ENCODE measurements at regions not wholly inside any gene's neighbourhood (a gene's known extent, or its start where the extent isn't known, plus 50 kb on each side); places are given as distances from the start of the nearest gene placed in this dataset.

DNA sequence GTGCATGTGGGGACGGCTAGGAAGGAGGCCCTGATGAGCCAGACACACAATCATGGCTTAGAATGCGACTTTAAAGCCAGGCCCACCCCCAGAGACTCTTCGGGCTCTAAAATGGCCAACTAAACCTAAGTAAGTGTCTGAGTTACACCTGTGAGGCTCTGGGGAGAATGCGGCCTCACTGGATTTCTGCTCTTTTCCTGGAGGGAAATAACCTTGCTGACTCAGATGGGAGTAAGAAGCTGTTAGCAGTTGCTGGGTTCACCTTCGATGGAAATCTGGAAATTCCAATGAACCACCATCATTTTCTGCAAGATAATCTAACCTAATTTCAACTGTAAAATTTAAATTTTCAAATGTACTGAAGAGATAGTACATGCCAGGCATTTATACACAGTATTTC is 97.6 kb upstream of the MAML3 start:
- 63% methylated on average over 2 of the region's 5 CpGs for WGBS (ENCODE audit: insufficient coverage, low coverage, low lambda C conversion rate, missing lambda C conversion rate)
- no peaks in the 10 kb centered on the region for H3K9me3 ChIP-seq
- intact Hi-C loops (cut with DNase I) = loop anchor here in 1 of 2 donors (5.0 kb wide), 1 partner anchor 94 kb away; no protein-coding TSS in a partner anchor

DNA sequence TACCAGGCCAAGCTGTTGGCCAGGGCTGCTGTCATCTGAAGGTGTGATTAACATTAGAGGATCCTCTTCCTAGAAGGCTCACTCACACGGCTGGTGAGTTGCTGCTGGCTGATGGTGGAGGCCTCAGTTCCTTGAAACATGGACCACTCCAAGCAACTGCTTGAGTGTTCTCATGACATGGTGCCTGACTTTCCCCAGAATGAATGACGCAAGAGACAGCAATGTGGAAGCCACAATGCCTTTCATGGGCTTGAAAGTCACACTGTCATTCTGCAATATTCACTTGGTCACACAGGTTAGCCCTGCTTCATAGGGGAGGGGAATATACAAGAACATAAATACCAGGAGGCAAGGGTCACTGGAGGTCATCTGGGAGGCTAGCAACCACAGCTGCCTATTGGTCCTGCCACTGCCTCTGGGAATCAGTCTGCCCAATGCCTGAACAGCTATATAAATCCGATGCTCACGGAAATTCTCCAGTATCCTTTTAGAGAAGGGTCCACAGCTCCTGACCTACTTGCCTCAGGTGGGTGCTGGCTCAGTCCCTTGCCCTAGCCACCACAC is 97.1 kb upstream of the MAML3 start:
- 80% methylated on average over 1 of the region's 4 CpGs for WGBS (ENCODE audit: insufficient coverage, low coverage, low lambda C conversion rate, missing lambda C conversion rate)
- Histone ChIP-seq H3K27ac (no peak overlapping the region), H3K27me3 (no peaks in the 10 kb centered on the region), H3K4me3 (no peak overlapping the region), H3K4me1 (peaks cover 0 to 7% (median 0%) of the 10 kb centered on the region in 4 donors), H3K9me3 (no peaks in the 10 kb centered on the region), H3K36me3 (no peaks in the 10 kb centered on the region)
- peak in 1 of 4 donors; percentile 39 for ATAC-seq
- intact Hi-C loops (cut with DNase I) = loop anchor here in 1 of 2 donors (5.0 kb wide), 1 partner anchor 94 kb away; no protein-coding TSS in a partner anchor
- no peak for TF ChIP-seq POLR2A (IDR thresholded peaks at IDR 0.05)
- TF ChIP-seq, protein P1, sequence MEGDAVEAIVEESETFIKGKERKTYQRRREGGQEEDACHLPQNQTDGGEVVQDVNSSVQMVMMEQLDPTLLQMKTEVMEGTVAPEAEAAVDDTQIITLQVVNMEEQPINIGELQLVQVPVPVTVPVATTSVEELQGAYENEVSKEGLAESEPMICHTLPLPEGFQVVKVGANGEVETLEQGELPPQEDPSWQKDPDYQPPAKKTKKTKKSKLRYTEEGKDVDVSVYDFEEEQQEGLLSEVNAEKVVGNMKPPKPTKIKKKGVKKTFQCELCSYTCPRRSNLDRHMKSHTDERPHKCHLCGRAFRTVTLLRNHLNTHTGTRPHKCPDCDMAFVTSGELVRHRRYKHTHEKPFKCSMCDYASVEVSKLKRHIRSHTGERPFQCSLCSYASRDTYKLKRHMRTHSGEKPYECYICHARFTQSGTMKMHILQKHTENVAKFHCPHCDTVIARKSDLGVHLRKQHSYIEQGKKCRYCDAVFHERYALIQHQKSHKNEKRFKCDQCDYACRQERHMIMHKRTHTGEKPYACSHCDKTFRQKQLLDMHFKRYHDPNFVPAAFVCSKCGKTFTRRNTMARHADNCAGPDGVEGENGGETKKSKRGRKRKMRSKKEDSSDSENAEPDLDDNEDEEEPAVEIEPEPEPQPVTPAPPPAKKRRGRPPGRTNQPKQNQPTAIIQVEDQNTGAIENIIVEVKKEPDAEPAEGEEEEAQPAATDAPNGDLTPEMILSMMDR (IDR thresholded peaks at IDR 0.05) = no peak
- no peak for DNase-seq

More for the DNA sequence above, 97.6 kb upstream of the MAML3 start:
- Histone ChIP-seq H3K36me3 (no peaks in the 10 kb centered on the region), H3K4me1 (peaks cover 0 to 9% (median 0%) of the 10 kb centered on the region in 4 donors), H3K27ac (no peak overlapping the region), H3K4me3 (no peak overlapping the region), H3K27me3 (no peaks in the 10 kb centered on the region)
- TF ChIP-seq POLR2A (IDR thresholded peaks at IDR 0.05) = no peak
- TF ChIP-seq, protein P1 (IDR thresholded peaks at IDR 0.05) = no peak
- DNase-seq (no peak), ATAC-seq (no peak)

DNA sequence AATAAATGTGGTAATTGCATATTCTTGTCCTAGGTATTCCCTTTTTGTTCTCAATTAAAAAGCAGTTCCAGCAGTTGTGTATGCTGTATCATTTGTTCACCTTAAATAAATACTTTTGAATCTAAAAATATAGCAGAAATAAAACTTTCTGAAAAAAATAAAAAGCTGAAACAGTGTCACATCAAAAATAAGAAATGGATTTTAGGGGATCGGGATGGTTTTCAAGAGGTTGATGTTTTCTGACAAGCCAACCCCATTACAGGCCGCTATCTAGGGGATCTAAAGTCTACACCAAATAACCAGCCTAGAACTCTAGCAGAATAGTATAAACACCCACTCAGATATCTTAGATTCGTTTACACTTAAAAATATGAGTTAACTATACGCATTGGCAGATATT is 95.4 kb upstream of the MAML3 start:
- TF ChIP-seq, protein P1 (IDR thresholded peaks at IDR 0.05) = no peak
- no peak for TF ChIP-seq POLR2A (IDR thresholded peaks at IDR 0.05)
- no peaks in the 10 kb centered on the region for H3K27me3 ChIP-seq
- H3K4me1 ChIP-seq = peaks cover 0 to 6% (median 0%) of the 10 kb centered on the region in 4 donors
- no peak for ATAC-seq
- H3K36me3 ChIP-seq = no peaks in the 10 kb centered on the region
- no peak overlapping the region for H3K27ac ChIP-seq
- intact Hi-C loops (cut with DNase I) = no loop called here
- no peak for DNase-seq
- no peak overlapping the region for H3K4me3 ChIP-seq
- 75% methylated on average over 4 of the region's 4 CpGs for WGBS (ENCODE audit: insufficient coverage, low coverage, low lambda C conversion rate, missing lambda C conversion rate)
- no peaks in the 10 kb centered on the region for H3K9me3 ChIP-seq

DNA sequence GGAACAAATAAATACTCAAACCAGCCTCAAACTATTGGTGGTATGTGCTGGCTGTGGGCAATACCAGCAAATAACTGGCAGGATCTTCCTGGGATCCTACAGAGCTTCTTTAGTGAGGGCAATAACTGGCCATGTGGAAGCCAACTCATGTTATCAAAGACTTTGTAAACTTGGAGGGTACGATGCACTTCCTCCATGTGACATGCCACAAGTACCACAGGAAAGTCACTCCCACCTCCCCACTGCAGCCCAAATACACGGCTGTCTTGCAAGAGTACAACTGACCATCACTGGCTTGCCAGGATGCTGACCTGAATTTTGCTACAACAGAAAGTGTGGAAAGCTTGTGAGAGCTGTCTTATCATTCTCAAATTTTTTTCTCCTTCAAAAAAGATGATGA is 93.3 kb upstream of the MAML3 start:
- no peak for ATAC-seq
- no peak overlapping the region for H3K4me3 ChIP-seq
- WGBS (ENCODE audit: insufficient coverage, low coverage, low lambda C conversion rate, missing lambda C conversion rate) = 60% methylated on average over 1 of the region's 2 CpGs
- no peaks in the 10 kb centered on the region for H3K9me3 ChIP-seq
- intact Hi-C loops (cut with DNase I) = no loop called here
- no peak overlapping the region for H3K27ac ChIP-seq
- TF ChIP-seq, protein P1 (IDR thresholded peaks at IDR 0.05) = no peak
- no peak for TF ChIP-seq POLR2A (IDR thresholded peaks at IDR 0.05)
- DNase-seq = no peak
- H3K4me1 ChIP-seq = peaks cover 0 to 3% (median 0%) of the 10 kb centered on the region in 4 donors
- no peaks in the 10 kb centered on the region for H3K36me3 ChIP-seq
- H3K27me3 ChIP-seq = no peaks in the 10 kb centered on the region

All from right lobe of liver (tissue), 6 donors.